ENCODE measurements at regions not wholly inside any gene's neighbourhood (a gene's known extent, or its start where the extent isn't known, plus 50 kb on each side); places are given as distances from the start of the nearest gene placed in this dataset.
"Not testable (repeated sequence)": the region's sequence is repeated elsewhere in the genome, so short reads cannot be mapped to it uniquely, and the experiment has no call there.

DNA sequence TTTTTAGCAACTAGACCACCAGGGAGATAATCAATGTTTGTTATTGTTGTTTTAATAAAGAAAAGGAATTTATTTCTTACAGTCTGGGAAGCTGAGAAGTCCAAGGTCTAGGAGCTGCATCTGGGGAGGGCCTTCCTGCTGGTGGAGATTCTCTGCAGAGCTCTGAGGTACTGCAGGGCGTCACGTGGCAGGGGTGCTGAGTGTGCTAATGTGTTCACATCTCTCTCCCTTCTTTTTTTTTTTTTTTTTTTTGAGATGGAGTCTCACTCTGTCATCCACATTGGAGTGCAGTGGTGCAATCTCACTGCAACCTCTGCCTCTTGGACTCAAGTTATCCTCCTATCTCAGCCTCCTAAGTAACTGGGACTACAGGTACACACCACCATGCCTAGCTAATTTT is 150.9 kb upstream of the TRIM24 start:
- Mint-ChIP-seq H3K36me3 (no peaks in the 10 kb centered on the region), H3K4me1 (no peaks in the 10 kb centered on the region), H3K27ac (no peak overlapping the region), H3K27me3 (no peaks in the 10 kb centered on the region), H3K4me3 (no peak overlapping the region), H3K9me3 (no peaks in the 10 kb centered on the region)

DNA sequence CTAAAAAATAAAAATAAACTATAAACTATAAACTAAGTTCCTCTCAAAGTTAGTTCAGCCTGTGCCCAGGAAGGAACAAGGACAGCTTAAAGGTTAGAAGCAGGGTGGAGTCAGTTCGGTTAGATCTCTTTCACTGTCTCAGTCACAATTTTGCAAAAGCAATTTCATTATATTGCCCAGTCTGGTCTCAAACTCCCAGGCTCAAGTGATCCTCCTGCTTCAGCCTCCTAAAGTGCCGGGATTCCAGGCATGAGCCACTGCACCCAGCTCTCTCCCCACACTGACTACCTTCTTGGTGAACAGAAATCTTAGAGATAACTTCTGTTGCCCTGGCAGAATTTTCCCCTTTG is 146.3 kb upstream of the TRIM24 start:
- H3K36me3 Mint-ChIP-seq, result no peaks in the 10 kb centered on the region
- H3K4me3 Mint-ChIP-seq, result no peak overlapping the region
- H3K4me1 Mint-ChIP-seq, result no peaks in the 10 kb centered on the region
- peaks cover 4% of the 10 kb centered on the region for H3K27me3 Mint-ChIP-seq
- H3K27ac Mint-ChIP-seq, result no peak overlapping the region
- H3K9me3 Mint-ChIP-seq, result no peaks in the 10 kb centered on the region

DNA sequence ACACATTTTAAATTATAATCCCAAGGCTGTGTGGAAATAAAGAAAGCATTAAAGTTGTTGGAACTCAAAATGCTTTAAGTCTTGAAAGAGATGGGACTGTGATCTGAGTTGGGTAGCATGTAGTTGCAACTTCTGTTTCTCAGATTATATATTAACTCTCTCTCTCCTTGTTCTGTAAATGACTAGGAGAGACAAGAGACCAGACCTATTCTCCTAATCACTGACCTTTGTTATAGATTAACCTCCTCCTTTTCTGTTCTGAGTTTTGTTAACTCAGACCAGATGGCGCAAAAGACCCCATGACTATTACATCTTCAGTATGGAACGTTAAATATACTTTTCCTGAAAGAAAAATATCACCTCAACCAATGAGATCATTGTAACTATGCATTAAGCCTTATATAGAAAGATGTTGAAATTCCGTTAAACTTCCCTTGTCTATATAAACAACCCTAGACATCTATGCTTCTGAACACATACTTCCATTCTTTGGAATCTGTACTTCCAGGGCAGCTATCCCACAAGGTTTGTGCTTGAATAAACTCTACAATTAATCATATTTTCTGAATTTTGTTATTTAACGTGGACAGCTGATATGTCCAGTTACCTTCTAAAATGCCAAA is 143.5 kb upstream of the TRIM24 start:
- Mint-ChIP-seq H3K4me3 (no peak overlapping the region), H3K27ac (no peak overlapping the region), H3K9me3 (no peaks in the 10 kb centered on the region), H3K4me1 (no peaks in the 10 kb centered on the region), H3K27me3 (peaks cover 4% of the 10 kb centered on the region), H3K36me3 (no peaks in the 10 kb centered on the region)

DNA sequence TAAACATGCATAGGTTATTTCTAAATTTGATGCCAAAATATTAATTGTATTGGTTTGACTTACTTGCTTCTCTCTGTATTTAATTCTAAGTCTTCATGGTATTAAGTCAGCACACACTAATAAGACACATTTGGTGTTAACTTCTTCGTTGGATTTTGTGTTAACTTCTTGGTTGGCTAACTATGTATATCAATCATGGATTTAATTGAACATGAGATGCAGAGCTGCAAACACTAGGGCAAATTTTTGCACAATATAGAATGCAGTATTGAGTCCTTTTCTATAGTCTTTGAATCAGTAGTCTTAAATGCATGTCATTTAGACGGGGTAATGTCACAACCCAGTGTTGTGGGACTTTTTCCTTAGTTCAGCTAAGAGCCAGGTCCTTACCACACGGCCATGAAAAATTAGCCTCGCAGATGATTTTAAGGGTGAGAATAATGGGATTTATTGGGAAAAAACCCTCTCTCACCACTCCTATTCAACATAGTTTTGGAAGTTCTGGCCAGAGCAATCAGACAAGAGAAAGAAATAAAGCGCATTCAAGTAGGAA is 142.9 kb upstream of the TRIM24 start:
- Mint-ChIP-seq H3K27ac (no peak overlapping the region), H3K27me3 (peaks cover 6% of the 10 kb centered on the region), H3K9me3 (no peaks in the 10 kb centered on the region), H3K4me1 (no peaks in the 10 kb centered on the region), H3K36me3 (no peaks in the 10 kb centered on the region), H3K4me3 (no peak overlapping the region)

DNA sequence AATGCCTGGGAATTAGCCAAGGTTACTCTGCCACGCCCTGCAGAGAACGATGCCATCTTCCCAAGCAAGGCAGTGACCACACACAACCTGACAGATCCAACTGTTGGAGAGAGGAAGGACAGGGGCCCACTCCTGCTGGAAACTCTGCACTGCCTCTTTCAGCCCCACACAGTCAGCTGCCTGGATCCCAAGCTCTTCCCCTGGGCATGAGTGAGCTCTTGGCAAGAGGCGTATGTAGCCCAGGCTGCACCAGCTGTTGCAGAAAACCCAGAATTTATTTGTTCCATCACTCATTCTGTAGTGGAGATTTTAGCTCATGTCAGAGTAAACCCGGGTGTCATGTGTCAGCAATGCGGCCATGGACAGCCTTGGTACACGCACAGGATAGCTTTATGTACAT is 135.1 kb upstream of the TRIM24 start:
- Mint-ChIP-seq H3K27ac (no peak overlapping the region), H3K9me3 (peaks cover 14% of the 10 kb centered on the region), H3K4me1 (no peaks in the 10 kb centered on the region), H3K27me3 (peaks cover 5% of the 10 kb centered on the region), H3K4me3 (no peak overlapping the region), H3K36me3 (peaks cover 2% of the 10 kb centered on the region)

DNA sequence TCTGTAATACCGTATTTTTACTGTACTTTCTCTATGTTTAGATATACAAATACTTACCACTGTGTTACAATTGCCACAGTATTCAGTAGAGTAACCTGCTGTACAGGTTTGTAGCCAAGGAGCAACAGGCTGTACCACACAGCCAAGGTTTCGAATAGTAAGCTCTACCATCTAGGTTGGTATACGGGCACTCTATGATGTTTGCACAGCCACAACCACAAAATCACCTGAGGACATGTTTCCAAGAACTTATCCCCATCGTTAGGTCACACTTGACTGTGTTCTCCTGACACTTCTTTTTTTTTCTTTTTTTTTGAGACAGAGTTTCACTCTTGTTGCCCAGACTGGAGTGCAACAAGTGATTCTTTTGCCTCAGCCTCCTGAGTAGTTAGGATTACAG is 134.6 kb upstream of the TRIM24 start:
- Mint-ChIP-seq H3K27me3 (peaks cover 5% of the 10 kb centered on the region), H3K27ac (no peak overlapping the region), H3K9me3 (peaks cover 18% of the 10 kb centered on the region), H3K36me3 (peaks cover 2% of the 10 kb centered on the region), H3K4me1 (no peaks in the 10 kb centered on the region), H3K4me3 (no peak overlapping the region)

DNA sequence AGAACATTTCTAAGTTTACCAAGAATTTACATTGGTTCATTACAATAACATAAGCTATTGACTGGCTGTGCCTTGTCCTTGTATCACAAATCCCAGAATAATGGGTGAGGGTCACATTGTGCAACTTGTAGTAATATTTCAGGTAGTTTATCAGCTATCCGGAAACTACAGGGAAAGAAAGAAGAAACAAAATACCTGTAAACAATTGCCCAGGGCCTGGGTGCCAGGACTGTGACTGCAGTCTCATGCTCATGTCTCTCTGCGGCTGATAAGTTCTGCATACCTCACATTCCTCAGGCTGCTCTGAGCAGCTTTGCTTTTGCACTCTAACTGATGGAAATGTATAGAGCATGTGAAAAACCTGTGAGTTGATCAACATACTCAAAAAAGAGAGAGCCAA is 131.8 kb upstream of the TRIM24 start:
- peaks cover 25% of the 10 kb centered on the region for H3K9me3 Mint-ChIP-seq
- no peak overlapping the region for H3K27ac Mint-ChIP-seq
- H3K4me1 Mint-ChIP-seq, result no peaks in the 10 kb centered on the region
- peaks cover 4% of the 10 kb centered on the region for H3K27me3 Mint-ChIP-seq
- peaks cover 2% of the 10 kb centered on the region for H3K36me3 Mint-ChIP-seq
- H3K4me3 Mint-ChIP-seq, result no peak overlapping the region

DNA sequence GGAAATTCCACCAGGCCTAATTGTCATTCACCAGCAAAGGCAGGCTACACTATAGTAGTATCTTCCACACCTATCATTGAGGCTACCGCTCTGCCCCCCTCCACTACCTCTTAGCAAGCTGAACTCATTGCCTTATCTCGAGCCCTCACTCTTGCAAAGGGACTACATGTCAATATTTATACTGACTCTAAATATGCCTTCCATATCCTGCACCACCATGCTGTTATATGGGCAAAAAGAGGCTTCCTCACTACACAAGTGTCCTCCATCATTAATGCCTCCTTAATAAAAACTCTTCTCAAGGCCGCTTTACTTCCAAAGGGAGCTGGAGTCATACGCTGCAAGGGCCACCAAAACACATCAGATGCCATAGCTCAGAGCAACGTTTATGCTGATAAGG is 127.2 kb upstream of the TRIM24 start:
- H3K36me3 Mint-ChIP-seq, H3K4me3 Mint-ChIP-seq, H3K27me3 Mint-ChIP-seq, H3K4me1 Mint-ChIP-seq, H3K27ac Mint-ChIP-seq: not testable (repeated sequence)
- H3K9me3 Mint-ChIP-seq, result peaks cover 19% of the 10 kb centered on the region

DNA sequence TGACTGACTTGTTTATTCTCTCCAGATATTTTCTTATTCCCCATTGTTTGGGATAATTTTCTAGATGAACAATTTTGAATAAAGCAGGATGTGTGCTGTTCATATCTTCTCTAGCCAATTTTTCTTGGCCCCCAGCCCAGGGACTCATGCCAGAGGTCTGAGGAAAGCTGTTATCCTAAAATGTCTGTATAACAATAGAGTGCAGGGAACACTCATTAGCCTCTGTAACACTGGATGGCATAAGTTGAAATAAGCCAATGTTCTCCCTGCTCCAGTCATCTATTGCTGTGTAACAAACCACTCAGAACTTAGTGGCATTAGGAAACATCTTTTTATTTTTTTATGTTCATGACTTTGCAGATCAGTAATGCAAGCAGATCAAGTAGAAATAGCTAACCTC is 121.7 kb upstream of the TRIM24 start:
- Mint-ChIP-seq H3K36me3 (peaks cover 2% of the 10 kb centered on the region), H3K27ac (no peak overlapping the region), H3K4me1 (no peaks in the 10 kb centered on the region), H3K9me3 (peaks cover 14% of the 10 kb centered on the region), H3K27me3 (peaks cover 1% of the 10 kb centered on the region), H3K4me3 (no peak overlapping the region)

DNA sequence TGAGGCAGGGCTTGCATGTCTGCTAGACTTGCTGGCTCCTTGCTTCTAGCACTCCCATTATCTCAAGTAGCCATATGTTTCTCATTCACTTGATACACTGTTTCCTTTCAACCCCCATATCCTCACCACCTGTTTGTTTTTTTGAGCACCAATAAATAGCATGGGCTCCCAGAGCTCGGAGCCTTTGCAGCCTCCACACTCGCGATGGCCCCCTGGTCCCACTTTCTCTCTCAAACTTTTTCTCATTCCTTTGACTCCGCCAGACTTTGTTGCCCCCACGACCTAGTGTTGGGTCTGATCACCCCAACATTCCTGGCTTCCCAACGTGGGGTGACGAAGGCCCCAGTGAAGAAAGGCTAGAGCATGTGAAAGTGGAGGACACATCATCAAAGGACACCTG is 120.8 kb upstream of the TRIM24 start:
- not testable (repeated sequence) for H3K27ac Mint-ChIP-seq, H3K4me3 Mint-ChIP-seq, H3K4me1 Mint-ChIP-seq, H3K27me3 Mint-ChIP-seq, H3K36me3 Mint-ChIP-seq
- H3K9me3 Mint-ChIP-seq, result peaks cover 18% of the 10 kb centered on the region

DNA sequence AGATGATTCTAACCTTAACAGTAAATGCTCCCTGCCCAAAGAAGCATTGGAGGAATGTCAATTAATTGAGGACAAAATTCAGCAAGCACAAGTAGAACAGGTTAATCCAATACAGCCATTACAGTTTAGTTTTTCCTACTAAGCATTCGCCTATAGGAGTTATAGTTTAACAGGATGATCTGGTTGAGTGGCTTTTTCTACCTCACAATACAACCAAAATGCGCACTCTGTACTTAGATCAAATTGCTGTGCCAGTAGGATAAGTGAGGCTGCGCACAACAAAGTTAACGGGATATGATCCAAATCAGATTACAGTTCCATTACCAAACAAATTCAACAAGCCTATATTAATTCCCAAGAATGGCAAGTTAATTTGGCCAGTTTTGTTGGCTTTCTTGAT is 117.1 kb upstream of the TRIM24 start:
- Mint-ChIP-seq H3K4me1 (no peaks in the 10 kb centered on the region), H3K36me3 (peaks cover 3% of the 10 kb centered on the region), H3K9me3 (peaks cover 20% of the 10 kb centered on the region), H3K27me3 (peaks cover 1% of the 10 kb centered on the region), H3K27ac (no peak overlapping the region), H3K4me3 (no peak overlapping the region)

DNA sequence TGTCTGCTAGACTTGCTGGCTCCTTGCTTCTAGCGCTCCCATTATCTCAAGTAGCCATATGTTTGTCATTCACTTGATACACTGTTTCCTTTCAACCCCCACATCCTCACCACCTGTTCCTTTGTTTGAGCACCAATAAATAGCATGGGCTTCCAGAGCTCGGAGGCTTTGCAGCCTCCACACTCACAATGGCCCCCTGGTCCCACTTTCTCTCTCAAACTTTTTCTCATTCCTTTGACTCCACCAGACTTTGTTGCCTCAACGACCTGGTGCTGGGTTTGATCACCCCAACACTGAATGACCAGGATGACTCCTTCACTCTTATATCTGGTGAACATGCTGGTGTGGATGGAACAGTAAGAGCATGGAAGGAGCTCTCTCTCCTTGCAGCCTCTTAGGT is 114.5 kb upstream of the TRIM24 start:
- peaks cover 3% of the 10 kb centered on the region for H3K36me3 Mint-ChIP-seq
- no peak overlapping the region for H3K27ac Mint-ChIP-seq
- H3K9me3 Mint-ChIP-seq, result peaks cover 12% of the 10 kb centered on the region
- H3K4me3 Mint-ChIP-seq, result no peak overlapping the region
- no peaks in the 10 kb centered on the region for H3K27me3 Mint-ChIP-seq
- H3K4me1 Mint-ChIP-seq, result no peaks in the 10 kb centered on the region

DNA sequence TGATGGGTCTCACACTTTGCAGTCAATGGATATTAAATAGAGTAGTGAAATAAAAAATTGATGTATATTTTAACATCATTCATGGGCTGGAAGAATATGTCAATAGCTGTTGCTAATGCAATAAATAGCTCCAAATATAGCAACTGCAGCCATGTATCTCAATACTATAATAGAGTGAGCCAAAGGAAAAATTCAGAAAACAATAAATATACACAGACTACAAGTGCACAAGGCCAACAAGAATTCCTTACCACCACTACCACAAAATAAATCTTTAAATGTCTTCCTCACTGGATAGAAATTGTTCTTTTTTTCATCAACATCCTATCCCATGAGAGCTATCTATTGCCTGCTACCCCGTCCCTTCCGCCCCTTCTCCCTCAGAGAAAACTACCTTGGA is 113.1 kb upstream of the TRIM24 start:
- Mint-ChIP-seq H3K36me3 (peaks cover 1% of the 10 kb centered on the region), H3K27me3 (no peaks in the 10 kb centered on the region), H3K4me3 (no peak overlapping the region), H3K27ac (no peak overlapping the region), H3K4me1 (no peaks in the 10 kb centered on the region), H3K9me3 (peaks cover 6% of the 10 kb centered on the region)

DNA sequence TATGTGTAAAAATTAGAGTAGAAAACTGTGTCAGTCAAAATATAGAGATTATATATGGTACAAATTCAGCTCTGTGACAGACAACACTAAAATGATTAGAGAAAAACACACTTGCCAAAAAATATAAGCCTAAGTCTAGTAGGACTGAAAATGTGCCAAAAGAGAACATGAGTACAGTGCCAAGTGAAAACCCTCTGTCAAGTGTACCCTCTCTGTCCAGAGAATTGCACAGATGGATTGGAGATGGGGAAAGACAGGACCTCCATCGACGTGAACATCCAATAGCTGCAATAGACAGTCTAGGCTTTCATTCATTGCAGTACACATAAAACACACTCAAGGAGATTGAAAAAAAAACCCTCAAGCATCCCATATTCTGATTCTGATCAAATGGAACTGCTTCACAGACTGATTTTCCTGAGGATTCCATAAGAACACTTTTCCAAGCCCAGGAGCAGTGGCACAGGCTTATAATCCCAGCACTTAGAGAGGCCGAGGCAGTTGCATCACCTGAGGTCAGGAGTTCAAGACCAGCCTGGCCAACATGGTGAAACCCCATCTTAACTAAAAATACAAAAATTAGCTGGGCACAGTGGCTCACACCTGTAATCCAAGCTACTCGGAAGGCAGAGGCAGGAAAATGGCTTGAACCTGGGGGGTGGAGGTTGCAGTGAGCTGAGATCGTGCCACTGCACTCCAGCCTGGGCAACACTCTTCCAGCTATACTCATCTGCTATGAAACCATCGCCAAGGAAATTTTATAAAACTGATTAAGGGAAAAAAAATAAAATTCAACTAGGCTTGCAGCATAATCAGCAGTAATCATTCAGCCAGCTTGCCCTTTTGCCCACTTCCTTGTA is 110.0 kb upstream of the TRIM24 start:
- no peaks in the 10 kb centered on the region for H3K27me3 Mint-ChIP-seq
- no peak overlapping the region for H3K4me3 Mint-ChIP-seq
- H3K36me3 Mint-ChIP-seq, result no peaks in the 10 kb centered on the region
- H3K4me1 Mint-ChIP-seq, result no peaks in the 10 kb centered on the region
- H3K27ac Mint-ChIP-seq, result no peak overlapping the region
- H3K9me3 Mint-ChIP-seq, result no peaks in the 10 kb centered on the region

DNA sequence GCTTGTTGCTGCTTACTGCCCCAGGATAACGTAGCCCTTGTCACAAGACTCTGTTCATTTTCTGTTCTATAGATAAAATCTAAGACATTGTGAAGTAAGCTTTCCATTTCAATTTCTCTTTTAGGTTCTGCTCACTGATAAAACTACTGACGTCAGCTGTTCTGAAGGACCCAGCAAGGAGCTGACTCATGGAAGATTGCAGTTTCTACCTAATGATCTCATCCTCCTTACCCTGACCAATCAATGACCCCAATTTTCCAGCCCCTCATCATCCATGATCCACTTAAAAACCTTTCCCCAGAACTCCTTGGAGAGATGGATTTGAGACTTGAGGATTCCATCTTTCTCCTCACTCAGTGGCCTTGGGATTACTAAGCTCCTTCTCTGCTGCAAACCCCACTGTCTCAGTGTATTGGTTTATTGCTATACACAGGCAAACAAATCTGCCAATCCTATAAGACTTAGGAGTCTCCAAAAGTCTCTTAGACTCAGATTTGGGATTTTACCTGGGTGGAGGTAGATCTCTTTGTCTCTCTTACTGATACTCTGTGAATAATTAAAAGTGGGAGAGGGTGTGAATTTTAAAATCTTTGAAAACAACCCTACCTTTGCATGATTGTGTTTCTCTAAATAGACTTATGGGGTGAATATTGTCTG is 109.2 kb upstream of the TRIM24 start:
- Mint-ChIP-seq H3K36me3 (no peaks in the 10 kb centered on the region), H3K9me3 (no peaks in the 10 kb centered on the region), H3K4me1 (no peaks in the 10 kb centered on the region), H3K27me3 (no peaks in the 10 kb centered on the region), H3K4me3 (no peak overlapping the region), H3K27ac (no peak overlapping the region)

Data from activated naive CD4-positive, alpha-beta T cell treated with anti-CD3 and anti-CD28 coated beads, Interleukin-2, amount 50 U/mL, for 24 hours (primary cell).